ENCODE measurements at regions not wholly inside any gene's neighbourhood (a gene's known extent, or its start where the extent isn't known, plus 50 kb on each side); places are given as distances from the start of the nearest gene placed in this dataset.
A peak's percentile ranks its signal among the peaks of the same experiment; 100 is the strongest.

DNA sequence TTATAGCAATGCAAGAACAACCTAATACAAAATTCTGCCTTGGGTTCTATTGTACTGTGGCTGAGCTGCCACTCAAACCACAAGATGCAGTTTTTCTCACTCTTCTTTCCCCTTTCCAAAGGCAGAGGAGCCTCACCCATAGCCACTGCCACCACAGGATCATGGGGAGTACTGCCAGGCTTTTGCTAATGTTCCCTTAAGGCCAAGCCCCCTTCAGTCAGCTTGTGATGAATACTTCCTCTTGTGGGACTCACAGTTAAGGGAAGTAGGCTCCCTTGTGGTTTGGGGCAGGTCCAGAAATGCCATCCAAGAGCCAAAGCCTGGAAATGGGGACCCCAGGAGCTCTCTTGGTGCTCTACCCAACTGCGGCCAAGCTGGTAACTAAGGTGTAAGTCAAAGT is 258.7 kb downstream of the SPATA31D1 start:
- peaks cover 0 to 17% (median 0%) of the 10 kb centered on the region in 11 donors for H3K9me3 ChIP-seq
- peak in 4 of 8 donors; percentile 25 to 55 (median 52) for ATAC-seq
- peak in 1 of 2 donors; percentile 16 for DNase-seq

GRCh38 chr9:82252116-82252515 is 263.5 kb downstream of the SPATA31D1 start:
- ATAC-seq (no peak), DNase-seq (no peak)
- no peaks in the 10 kb centered on the region for H3K4me1 ChIP-seq
- H3K9me3 ChIP-seq: no peaks in the 10 kb centered on the region
- H3K27me3 ChIP-seq: no peaks in the 10 kb centered on the region
- H3K4me3 ChIP-seq: no peak overlapping the region
- TF ChIP-seq, protein P1, sequence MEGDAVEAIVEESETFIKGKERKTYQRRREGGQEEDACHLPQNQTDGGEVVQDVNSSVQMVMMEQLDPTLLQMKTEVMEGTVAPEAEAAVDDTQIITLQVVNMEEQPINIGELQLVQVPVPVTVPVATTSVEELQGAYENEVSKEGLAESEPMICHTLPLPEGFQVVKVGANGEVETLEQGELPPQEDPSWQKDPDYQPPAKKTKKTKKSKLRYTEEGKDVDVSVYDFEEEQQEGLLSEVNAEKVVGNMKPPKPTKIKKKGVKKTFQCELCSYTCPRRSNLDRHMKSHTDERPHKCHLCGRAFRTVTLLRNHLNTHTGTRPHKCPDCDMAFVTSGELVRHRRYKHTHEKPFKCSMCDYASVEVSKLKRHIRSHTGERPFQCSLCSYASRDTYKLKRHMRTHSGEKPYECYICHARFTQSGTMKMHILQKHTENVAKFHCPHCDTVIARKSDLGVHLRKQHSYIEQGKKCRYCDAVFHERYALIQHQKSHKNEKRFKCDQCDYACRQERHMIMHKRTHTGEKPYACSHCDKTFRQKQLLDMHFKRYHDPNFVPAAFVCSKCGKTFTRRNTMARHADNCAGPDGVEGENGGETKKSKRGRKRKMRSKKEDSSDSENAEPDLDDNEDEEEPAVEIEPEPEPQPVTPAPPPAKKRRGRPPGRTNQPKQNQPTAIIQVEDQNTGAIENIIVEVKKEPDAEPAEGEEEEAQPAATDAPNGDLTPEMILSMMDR (IDR thresholded peaks at IDR 0.05): no peak
- intact Hi-C loops (cut with DNase I): no loop called here
- H3K36me3 ChIP-seq: no peaks in the 10 kb centered on the region
- no peak overlapping the region for H3K27ac ChIP-seq

More for the DNA sequence above, 258.7 kb downstream of the SPATA31D1 start:
- intact Hi-C loops (cut with DNase I): loop anchor here in 1 of 10 donors (10.0 kb wide), 1 partner anchor 57 kb away; no protein-coding TSS in a partner anchor
- no peak overlapping the region for H3K4me3 ChIP-seq
- no peak overlapping the region for H3K27ac ChIP-seq
- TF ChIP-seq, protein P1 (IDR thresholded peaks at IDR 0.05): no peak
- H3K36me3 ChIP-seq: no peaks in the 10 kb centered on the region
- WGBS, 2 donors: 91% methylated on average over 1 of the region's 1 CpG
- H3K4me1 ChIP-seq: no peaks in the 10 kb centered on the region
- no peaks in the 10 kb centered on the region for H3K27me3 ChIP-seq

DNA sequence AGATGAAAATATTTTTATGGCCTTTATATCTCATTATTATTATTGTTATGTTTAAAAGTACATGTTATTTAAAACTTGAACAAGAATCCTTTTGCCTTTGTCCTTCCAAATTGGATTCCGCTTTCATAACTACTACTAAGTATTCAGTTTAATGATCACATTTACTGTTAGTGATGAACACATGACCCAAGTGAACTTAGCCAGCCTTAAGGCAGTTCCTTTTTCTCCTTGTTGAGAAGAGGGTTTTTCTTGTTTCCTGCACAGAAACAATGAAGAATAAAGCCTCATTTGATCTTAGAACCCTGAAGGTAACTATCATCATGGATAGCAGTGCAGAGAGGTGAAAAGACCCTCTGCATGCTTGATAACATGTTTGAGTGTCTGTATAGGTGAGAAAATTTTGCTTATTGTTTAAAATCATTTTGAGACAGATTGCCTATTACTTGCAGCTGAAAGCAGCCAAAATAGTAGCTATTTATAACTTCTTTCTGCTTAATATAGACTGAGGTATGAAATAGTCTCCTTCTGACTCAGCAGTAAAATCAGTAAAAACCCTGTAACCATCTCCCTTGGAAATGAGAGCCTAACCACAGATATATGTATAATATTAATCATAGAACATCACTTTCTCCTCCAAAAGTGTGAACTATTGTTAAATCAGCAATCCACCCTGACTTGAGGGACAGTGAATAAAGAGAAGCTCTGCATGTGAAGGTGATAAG is 266.2 kb downstream of the SPATA31D1 start:
- WGBS, 2 donors: 95 to 99% methylated on average over 1 of the region's 1 CpG
- Histone ChIP-seq H3K9me3 (no peaks in the 10 kb centered on the region), H3K36me3 (no peaks in the 10 kb centered on the region), H3K4me3 (no peak overlapping the region), H3K4me1 (no peaks in the 10 kb centered on the region), H3K27me3 (no peaks in the 10 kb centered on the region), H3K27ac (no peak overlapping the region)
- no peak for ATAC-seq
- intact Hi-C loops (cut with DNase I): no loop called here
- DNase-seq: no peak
- TF ChIP-seq, protein P1 (IDR thresholded peaks at IDR 0.05): no peak

DNA sequence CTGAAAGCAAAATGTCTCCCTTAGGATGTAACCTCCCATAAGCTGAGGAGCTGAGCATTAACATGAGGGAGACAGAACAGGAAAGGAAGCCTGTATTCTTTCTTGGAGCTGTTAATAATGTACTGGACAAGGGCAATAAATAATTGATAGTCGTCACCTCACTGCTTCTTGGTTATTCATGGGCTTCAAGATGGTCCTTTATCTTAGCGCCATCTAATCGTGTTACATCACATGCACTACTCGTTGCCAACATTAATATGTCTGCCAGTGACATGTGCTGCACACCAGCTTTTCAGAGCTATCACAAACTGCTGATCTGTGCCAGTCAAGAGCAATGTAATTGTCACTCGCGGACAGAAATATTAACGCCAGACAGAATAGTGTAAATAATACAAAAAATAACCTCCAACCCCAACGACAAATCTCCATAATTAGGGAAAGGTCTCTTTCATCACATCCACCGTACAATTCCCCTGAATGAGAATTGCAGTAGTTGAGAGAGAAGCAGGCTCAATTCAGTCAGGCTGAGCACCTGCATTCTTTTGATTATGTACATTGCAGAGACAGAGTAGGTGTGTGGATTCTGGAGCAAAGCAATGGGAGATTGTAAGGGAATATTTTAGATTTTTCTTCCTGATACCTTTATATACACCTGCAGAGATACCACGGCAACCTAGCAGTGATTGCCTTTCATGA is 267.1 kb downstream of the SPATA31D1 start:
- no peaks in the 10 kb centered on the region for H3K36me3 ChIP-seq
- WGBS, 2 donors: 89 to 92% methylated on average over 10 of the region's 10 CpGs
- no peak overlapping the region for H3K27ac ChIP-seq
- no peak for ATAC-seq
- no peaks in the 10 kb centered on the region for H3K4me1 ChIP-seq
- no peak overlapping the region for H3K4me3 ChIP-seq
- no peak for DNase-seq
- H3K9me3 ChIP-seq: no peaks in the 10 kb centered on the region
- H3K27me3 ChIP-seq: no peaks in the 10 kb centered on the region
- TF ChIP-seq, protein P1 (IDR thresholded peaks at IDR 0.05): no peak
- intact Hi-C loops (cut with DNase I): no loop called here

Data from heart right ventricle (tissue), 16 donors.